Muscle layer of colon (tissue), 2 donors: ENCODE measurements at regions not wholly inside any gene's neighbourhood (a gene's known extent, or its start where the extent isn't known, plus 50 kb on each side); places are given as distances from the start of the nearest gene placed in this dataset.

Source experiments
- H3K27ac ChIP-seq: one replicate; pipeline ENCODE4 v1.7.0; 2013; ENCODE audit warnings: low read depth, mild to moderate bottlenecking, low read length, moderate library complexity
- H3K27me3 ChIP-seq, 2 donors: one replicate each; pipeline ENCODE4 v1.7.0; 2013; ENCODE audit warnings: low read length in 2 of 2, mild to moderate bottlenecking in 2 of 2; ENCODE audit not compliant: insufficient read depth in 2 of 2, control insufficient read depth in 1 of 2
- H3K36me3 ChIP-seq: one replicate; pipeline ENCODE4 v1.7.0; 2013; ENCODE audit warnings: mild to moderate bottlenecking, low read length; ENCODE audit not compliant: insufficient read depth
- H3K4me1 ChIP-seq: one replicate; pipeline ENCODE4 v1.7.0; 2013; ENCODE audit warnings: mild to moderate bottlenecking, low read length; ENCODE audit not compliant: insufficient read depth
- H3K4me3 ChIP-seq, 2 donors: one replicate each; pipeline ENCODE4 v1.7.0; 2013; ENCODE audit warnings: low read length in 2 of 2, low read depth in 1 of 2, mild to moderate bottlenecking in 1 of 2, moderate library complexity in 1 of 2
- H3K9ac ChIP-seq: one replicate; pipeline ENCODE4 v1.7.0; 2013; ENCODE audit warnings: low read length
- H3K9me3 ChIP-seq: one replicate; pipeline ENCODE4 v1.7.0; 2013; ENCODE audit warnings: mild to moderate bottlenecking, low read length
- donor health status: abdominal sarcoma.
- donor health status: Adenocarcinoma of cecum.

DNA sequence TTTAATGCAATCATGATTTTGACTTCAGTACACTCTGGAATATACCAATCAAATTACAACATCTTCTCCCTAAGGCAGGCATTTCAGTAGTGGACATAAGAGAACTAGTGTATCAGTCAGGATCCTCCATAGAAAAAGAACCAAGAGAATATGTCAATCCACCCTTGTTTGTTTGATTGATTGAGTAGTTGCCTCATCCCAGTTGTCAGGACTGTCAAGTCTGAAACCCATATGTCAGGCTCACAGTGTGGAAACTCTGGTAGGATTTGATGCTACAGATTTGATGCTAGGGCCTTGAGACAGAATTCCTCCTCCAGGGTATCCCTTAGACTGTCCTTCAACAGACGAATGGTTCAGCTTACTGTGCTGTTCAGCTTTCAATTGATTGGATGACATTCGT is 375.0 kb downstream of the ETS1 start:
- Histone ChIP-seq H3K4me1 (peaks cover 29% of the 10 kb centered on the region), H3K27me3 (no peaks in the 10 kb centered on the region), H3K27ac (no peak overlapping the region), H3K9ac (no peak overlapping the region), H3K36me3 (no peaks in the 10 kb centered on the region), H3K9me3 (no peaks in the 10 kb centered on the region), H3K4me3 (no peak overlapping the region)

DNA sequence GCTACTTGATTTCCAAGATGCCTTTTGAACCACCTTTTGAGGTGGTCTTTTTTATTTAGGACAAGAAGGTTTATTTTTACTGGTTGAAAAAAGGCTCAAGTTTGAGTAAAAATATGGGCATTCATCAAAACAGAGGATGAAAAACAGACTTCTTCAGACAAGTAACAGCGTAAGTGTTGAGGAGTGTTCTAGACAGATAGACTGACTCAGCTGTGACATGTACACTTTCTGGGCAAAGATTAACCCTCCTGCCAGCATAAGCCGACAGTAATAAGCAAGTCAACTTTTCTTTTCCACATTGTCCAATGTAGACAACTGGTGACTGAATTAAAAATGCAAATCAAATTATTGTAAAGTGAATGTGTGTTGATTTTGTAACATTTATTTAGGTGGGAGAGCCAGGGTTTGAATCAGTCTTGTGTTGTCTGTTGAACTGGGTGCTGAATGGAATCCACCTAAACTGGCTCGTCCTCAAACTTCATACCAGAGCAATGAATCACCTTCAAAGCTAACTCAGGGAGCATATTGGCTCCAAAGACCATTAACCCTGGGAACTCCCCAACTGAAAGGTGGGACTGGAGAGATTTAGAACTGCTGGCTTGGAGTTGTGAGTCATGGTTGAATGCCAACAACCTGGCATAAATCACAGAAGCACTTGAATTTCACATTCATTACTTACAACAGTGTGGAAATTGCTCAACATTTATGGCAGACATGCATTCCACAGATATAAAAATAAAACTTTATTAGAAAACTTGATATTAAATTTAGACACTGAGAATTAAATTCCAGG is 377.0 kb downstream of the ETS1 start:
- H3K9me3 ChIP-seq, result no peaks in the 10 kb centered on the region
- peaks cover 29% of the 10 kb centered on the region for H3K4me1 ChIP-seq
- no peak overlapping the region for H3K9ac ChIP-seq
- H3K36me3 ChIP-seq, result no peaks in the 10 kb centered on the region
- no peak overlapping the region for H3K27ac ChIP-seq
- H3K4me3 ChIP-seq, result no peak overlapping the region
- no peaks in the 10 kb centered on the region for H3K27me3 ChIP-seq

GRCh38 chr11:128209138-128209435 is 378.3 kb downstream of the ETS1 start:
- H3K4me1 ChIP-seq, result peaks cover 29% of the 10 kb centered on the region
- no peak overlapping the region for H3K4me3 ChIP-seq
- no peak overlapping the region for H3K27ac ChIP-seq
- no peaks in the 10 kb centered on the region for H3K9me3 ChIP-seq
- H3K36me3 ChIP-seq, result no peaks in the 10 kb centered on the region
- H3K27me3 ChIP-seq, result no peaks in the 10 kb centered on the region
- H3K9ac ChIP-seq, result no peak overlapping the region

GRCh38 chr11:128208329-128209137 is 378.8 kb downstream of the ETS1 start:
- Histone ChIP-seq H3K4me1 (peaks cover 29% of the 10 kb centered on the region), H3K4me3 (peak overlapping the region in 1 of 2 donors; percentile 5), H3K27ac (no peak overlapping the region), H3K9me3 (no peaks in the 10 kb centered on the region), H3K27me3 (no peaks in the 10 kb centered on the region), H3K9ac (no peak overlapping the region), H3K36me3 (no peaks in the 10 kb centered on the region)

- no peaks in the 10 kb centered on the region for H3K36me3 ChIP-seq
- H3K9me3 ChIP-seq, result no peaks in the 10 kb centered on the region
- H3K4me3 ChIP-seq, result peak overlapping the region in 1 of 2 donors; percentile 5
- H3K4me1 ChIP-seq, result peaks cover 29% of the 10 kb centered on the region
- H3K9ac ChIP-seq, result no peak overlapping the region
- no peaks in the 10 kb centered on the region for H3K27me3 ChIP-seq
- no peak overlapping the region for H3K27ac ChIP-seq
These were observed 379.5 kb downstream of the ETS1 start for GRCh38 chr11:128207861-128208321.

- Histone ChIP-seq H3K4me1 (peaks cover 29% of the 10 kb centered on the region), H3K27me3 (no peaks in the 10 kb centered on the region), H3K4me3 (no peak overlapping the region), H3K27ac (no peak overlapping the region), H3K9ac (no peak overlapping the region), H3K9me3 (no peaks in the 10 kb centered on the region), H3K36me3 (no peaks in the 10 kb centered on the region)
These were observed 380.9 kb downstream of the ETS1 start for GRCh38 chr11:128206461-128206860.

DNA sequence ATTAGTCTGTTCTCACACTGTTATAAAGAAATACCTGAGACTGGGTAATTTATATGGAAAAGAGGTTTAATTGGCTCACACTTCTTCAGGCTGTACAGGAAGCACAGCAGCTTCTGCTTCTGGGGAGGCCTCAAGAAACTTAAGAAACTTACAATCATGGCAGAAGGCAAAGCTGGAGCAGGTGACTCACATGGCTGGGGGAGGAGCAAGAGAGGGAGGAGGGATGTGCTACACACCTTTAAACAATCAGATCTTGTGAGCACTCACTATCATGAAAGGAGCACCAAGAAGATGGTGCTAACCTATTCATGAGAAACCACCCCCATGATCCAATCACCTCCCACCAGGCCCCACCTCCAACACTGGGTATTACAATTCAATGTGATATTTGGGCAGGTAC is 381.6 kb downstream of the ETS1 start:
- Histone ChIP-seq H3K9ac (no peak overlapping the region), H3K4me1 (peaks cover 24% of the 10 kb centered on the region), H3K36me3 (no peaks in the 10 kb centered on the region), H3K4me3 (no peak overlapping the region), H3K27me3 (no peaks in the 10 kb centered on the region), H3K27ac (no peak overlapping the region), H3K9me3 (no peaks in the 10 kb centered on the region)

GRCh38 chr11:128204898-128205297 is 382.5 kb downstream of the ETS1 start:
- no peak overlapping the region for H3K27ac ChIP-seq
- H3K9ac ChIP-seq, result no peak overlapping the region
- peaks cover 17% of the 10 kb centered on the region for H3K4me1 ChIP-seq
- H3K36me3 ChIP-seq, result no peaks in the 10 kb centered on the region
- H3K27me3 ChIP-seq, result no peaks in the 10 kb centered on the region
- H3K9me3 ChIP-seq, result no peaks in the 10 kb centered on the region
- H3K4me3 ChIP-seq, result no peak overlapping the region

DNA sequence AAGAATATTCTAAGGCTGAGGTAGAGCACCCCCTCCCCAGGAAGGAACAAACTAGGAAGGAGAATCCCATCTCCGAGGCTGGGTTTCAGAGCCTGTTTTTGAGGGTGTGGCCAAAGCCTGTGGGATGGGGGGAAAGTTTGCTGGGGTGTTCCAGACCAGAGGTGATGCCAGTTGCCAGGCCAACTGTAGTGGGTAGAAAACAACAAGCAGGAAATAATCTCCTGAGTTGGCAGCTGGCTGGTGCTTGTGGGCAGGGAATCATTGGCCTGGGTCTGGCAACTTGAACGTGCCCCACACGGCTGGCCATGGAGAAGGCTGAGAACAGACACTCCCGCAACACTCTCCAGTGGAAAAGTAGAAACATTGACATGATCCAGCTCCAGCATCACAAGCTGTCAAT is 385.6 kb downstream of the ETS1 start:
- Histone ChIP-seq H3K9me3 (no peaks in the 10 kb centered on the region), H3K4me1 (no peaks in the 10 kb centered on the region), H3K4me3 (no peak overlapping the region), H3K36me3 (no peaks in the 10 kb centered on the region), H3K9ac (no peak overlapping the region), H3K27ac (no peak overlapping the region), H3K27me3 (no peaks in the 10 kb centered on the region)

GRCh38 chr11:128201009-128201408 is 386.3 kb downstream of the ETS1 start:
- no peak overlapping the region for H3K27ac ChIP-seq
- no peaks in the 10 kb centered on the region for H3K9me3 ChIP-seq
- H3K36me3 ChIP-seq, result no peaks in the 10 kb centered on the region
- no peak overlapping the region for H3K4me3 ChIP-seq
- no peaks in the 10 kb centered on the region for H3K4me1 ChIP-seq
- no peak overlapping the region for H3K9ac ChIP-seq
- no peaks in the 10 kb centered on the region for H3K27me3 ChIP-seq

DNA sequence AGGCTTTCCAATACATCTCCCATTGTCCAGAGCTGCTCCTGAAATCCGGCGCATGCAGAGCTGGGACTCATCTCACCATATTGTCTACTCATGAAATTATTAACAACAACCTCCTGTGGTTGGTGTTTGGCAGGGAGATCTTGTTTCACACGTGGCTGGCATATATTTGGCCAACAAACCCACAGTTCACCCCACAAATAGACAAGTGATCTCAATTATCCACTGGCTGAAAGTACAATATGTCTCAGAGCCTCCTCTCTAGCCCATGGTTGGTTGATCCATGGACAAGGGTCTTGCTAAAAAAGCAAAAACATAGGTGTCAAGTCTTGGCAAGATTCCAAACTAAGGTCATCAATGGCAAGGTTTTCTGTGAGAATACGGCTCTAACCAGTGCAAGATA is 386.9 kb downstream of the ETS1 start:
- Histone ChIP-seq H3K36me3 (no peaks in the 10 kb centered on the region), H3K9ac (no peak overlapping the region), H3K27me3 (no peaks in the 10 kb centered on the region), H3K9me3 (no peaks in the 10 kb centered on the region), H3K27ac (no peak overlapping the region), H3K4me3 (no peak overlapping the region), H3K4me1 (no peaks in the 10 kb centered on the region)
